ENCODE measurements at regions not wholly inside any gene's neighbourhood (a gene's known extent, or its start where the extent isn't known, plus 50 kb on each side); places are given as distances from the start of the nearest gene placed in this dataset.

DNA sequence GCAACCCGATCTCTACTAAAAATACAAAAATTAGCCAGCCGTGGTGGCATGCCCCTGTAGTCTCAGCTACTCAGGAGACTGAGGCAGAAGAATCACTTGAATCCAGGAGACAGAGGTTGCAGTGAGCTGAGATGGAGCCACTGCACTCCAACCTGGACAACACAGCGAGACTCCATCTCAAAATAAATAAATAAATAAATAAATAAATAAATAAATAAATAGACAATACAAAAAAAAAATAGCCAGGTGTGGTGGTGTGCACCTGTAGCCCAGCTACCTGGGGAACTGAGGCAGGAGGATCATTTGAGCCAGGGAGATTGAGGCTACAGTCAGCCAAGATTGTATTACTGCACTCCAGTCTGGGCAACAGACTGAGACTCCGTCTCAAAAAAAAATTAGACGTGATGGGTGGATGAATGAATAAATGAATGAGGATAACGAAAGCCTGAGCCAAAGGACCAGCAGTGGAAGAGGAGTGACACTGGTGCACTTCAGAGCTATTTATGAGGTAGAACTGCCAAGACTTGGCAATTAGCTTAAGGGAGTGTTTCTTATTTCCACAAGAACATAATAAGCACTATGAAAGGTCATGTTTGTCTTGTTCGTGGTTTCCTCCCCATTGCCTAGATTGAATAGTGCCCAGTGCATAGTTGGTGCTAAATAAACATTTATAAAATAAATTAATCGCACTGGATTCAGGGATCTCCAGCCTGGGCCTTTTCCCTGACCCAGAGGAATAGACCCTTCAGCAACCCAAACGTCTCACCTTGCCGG, 232.2 kb downstream of the IDS start:
- no peak for DNase-seq

GRCh38 chrX:149267878-149268813, 237.0 kb downstream of the IDS start:
- DNase-seq = no peak

DNA sequence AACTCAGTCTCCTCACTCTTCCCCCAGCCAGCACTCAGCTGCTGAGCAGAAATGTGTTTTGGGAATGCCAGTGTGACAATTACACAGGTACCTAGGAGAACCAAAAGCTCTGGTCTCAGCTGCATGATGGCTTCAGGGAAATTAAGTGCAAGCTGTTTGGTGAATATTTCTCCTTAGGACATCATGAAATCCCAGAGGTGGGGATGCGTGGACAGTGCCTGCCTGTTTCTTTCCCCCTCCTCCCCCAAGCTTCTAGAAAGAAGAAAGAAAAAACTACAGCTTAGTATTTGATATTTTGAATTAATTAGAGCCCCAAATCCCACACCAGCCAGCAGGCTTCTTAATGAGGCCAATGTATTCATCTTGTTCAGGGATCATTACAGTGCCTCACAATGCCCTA, 243.0 kb downstream of the IDS start:
- DNase-seq = no peak

- no peak for DNase-seq
Observed at GRCh38 chrX:149259241-149259640, 245.9 kb downstream of the IDS start.

DNA sequence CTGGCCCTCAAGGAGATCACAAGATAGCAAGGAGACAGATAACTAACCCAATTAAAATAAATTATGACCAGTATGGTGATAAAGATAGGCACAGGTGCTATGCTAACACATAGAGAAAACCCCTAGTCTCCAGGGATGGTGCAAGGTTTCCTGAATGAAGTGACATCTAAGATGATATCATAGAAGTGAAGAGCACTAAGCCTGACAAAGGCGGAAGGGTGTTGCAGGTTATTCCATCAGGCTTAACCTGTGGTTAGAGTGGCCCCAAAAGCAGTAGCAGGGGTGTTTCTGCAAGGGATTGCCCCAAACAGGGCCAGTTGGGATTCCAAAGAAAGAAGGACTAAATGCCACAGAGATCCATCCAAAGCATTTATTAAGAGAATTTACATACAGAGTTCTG, 249.2 kb downstream of the IDS start:
- no peak for DNase-seq

DNA sequence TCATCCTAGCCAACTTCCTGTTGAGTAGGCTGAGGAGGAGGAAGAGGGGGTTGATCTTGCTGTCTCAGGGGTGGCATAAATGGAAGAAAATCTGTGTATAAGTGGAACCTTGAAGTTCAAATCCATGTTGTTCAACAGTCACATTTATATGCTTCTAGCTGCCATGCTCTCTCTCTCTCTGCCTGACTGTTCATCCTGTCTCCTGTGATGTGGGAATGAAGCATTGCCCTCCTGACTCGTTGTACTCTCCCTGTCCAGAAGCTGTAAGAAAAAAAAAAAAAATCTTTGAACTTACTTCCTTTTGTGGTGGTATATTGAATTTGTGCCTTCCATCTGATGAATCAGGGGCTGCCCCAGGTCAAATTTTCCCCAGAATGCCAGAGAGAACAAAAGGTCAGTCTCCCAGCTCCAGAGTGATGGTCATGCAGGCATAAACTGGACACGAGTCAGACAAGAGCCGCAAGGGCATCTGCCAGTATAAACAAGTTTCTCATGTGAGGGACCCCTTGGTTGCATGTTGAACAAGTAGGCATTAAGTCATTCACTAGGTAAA, 257.0 kb downstream of the IDS start:
- DNase-seq = no peak

DNA sequence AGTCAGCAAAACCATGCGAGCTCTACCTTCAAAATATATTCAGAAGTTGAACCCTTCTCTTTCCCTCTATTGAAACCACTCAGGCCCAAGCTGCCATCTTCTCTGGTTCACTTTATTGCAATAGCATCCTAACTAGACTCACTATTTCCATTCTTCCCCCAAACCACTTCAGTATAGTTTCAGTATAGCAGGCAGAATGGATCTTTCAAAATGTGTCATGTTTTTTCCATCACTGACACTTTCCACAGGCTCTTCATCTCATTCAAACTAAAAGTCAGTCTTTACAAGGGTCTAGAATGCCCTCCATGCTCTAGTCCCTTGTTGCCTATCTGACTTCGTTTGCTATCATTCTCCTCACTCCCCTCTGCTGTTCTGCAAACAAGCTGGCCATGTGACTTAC, 274.4 kb downstream of the IDS start:
- DNase-seq = no peak

- no peak for DNase-seq
Observed at GRCh38 chrX:149223854-149224253, 281.3 kb downstream of the IDS start.

DNA sequence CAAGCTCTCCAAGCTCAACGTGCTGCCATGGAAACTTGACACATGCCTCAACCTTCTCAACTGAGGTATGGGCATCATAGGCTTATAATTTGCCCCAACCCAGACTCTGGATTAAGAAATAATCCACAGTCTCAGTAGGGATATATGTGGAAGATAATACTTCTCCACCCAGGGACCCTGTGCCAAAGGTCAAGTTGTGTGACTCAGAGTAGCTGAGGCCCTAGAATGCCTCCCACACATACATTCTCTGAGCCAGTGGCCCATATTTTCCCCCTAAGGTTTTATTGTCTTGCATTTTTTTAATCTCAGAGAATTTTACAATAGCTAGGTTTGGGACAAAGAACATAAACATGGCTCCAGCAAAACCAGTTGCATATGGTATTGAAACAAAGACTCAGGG, 283.1 kb downstream of the IDS start:
- DNase-seq = no peak

GRCh38 chrX:149221230-149221629, 283.9 kb downstream of the IDS start:
- DNase-seq = no peak

GRCh38 chrX:149213264-149213663, 291.8 kb downstream of the IDS start:
- DNase-seq = no peak

GRCh38 chrX:149208307-149208706, 296.8 kb downstream of the IDS start:
- no peak for DNase-seq

GRCh38 chrX:149207518-149207917, 297.6 kb downstream of the IDS start:
- no peak for DNase-seq

- DNase-seq = no peak
Observed at GRCh38 chrX:149205937-149206336, 299.2 kb downstream of the IDS start.

DNA sequence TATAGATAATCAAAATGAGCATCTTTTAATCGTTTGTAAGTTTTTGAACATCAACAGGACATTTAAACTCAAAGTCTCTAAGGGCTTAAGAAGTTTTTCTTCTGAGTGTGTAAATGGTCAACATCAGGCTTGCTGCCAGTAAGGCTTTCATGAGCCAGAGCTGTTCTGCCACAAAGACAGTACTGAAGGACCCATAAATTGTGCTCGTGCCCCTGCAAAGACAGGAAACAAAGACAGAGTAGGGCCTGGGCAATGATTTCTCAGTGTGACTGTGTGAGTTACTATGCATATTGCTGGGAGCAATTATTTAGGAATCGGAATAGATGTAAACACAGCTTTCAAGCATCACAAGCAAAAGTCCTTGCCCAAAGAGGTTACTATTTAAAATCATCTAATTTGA, 300.0 kb downstream of the IDS start:
- DNase-seq = no peak

GRCh38 chrX:149199734-149200133, 305.4 kb downstream of the IDS start:
- no peak for DNase-seq

GRCh38 chrX:149198980-149199732, 305.9 kb downstream of the IDS start:
- no peak for DNase-seq

DNA sequence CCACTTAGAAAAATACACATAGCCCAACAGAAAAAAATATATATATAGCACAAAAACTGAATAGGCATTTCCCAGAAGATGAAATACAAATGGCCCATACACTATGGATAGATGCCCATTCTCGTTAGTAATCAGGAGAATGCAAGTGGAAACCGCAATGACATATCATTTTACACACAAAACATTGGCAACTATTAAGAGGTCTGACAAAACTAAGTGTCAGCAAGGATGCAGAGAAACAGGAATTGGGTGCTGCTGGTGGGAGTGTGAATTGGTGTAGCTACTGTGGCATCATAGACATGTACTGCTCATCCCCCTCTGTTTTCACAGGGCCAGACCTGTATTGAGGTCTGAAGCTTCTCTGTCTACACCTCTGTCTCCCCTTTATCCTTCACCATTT, 320.0 kb downstream of the IDS start:
- no peak for DNase-seq

DNA sequence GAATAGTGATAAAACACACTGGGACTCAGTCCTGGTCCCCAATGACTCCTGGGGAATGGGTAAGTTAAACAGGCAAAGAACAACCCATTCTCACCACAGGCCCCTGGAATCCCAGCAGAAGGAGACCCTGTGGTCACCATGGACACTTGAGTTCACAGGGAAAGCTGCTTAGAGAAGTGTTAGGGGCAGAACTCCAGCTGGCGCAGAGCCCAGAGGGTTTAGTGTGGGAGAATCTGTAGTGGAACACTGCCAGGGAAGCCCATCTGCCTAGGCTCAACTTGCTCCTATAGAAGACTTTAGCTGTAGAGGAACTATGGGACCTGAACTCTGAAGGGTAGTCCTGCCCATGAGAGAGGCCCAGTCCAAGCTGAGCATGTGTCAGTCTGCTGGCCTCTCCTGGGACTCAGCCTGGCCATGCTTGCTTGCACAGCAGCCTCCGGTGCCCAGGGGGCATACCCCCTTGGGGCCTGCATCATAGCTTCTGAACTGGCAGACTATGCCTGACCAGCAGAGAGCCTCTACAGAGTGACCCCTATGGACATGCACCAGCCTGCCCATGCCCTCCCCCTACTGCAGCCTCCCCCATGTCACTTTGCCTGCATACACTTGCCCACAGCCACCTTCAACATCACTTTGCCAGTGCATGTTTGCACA, 343.5 kb downstream of the IDS start:
- DNase-seq = no peak

DNA sequence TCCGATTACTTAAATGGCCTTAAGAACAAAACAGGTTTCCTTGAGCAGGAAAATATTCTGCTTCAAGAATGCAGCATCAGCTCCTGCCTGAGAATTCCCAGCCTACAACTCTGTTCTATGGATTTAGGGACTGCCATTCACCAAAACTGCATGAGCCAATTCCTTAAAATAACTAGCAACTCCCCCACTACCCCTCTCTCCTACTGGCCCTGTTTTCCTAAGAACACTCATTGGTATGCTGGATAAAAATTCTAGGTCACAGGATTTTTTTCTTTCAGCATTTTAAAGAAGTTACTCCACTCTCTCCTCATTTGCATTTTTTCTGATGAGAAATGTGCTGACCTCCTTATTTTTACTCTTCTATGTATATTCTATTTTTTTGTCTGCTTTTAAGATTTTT, 347.1 kb downstream of the IDS start:
- DNase-seq = no peak

- no peak for DNase-seq
Observed at GRCh38 chrX:149152941-149153340, 352.2 kb downstream of the IDS start.

All from GDM1 (cell line).